WTC11 (cell line): ENCODE measurements at regions not wholly inside any gene's neighbourhood (a gene's known extent, or its start where the extent isn't known, plus 50 kb on each side); places are given as distances from the start of the nearest gene placed in this dataset.

Experiments
- ATAC-seq: fragments of 200-7000 bp; cut with Tn5 transposase; 2 replicates; pipeline ENCODE4 v1.10.0; 2021; ENCODE audit warnings: mild to moderate bottlenecking, moderate library complexity
- CTCF ChIA-PET: fragments of 300-600 bp; sonication (Branson Sonifier 250); formaldehyde crosslinking; loops from one replicate; lab custom pipeline; 2021; ENCODE audit warnings: antibody characterized with exemption; lab: Charles Lee
- POLR2A ChIA-PET: fragments of 350-600 bp; sonication (Branson Sonifier 250); formaldehyde crosslinking; loops from one replicate; lab custom pipeline; 2021; ENCODE audit warnings: antibody characterized with exemption; lab: Charles Lee
- DNase-seq: peaks from one replicate; pipeline ENCODE4 v3.0.0; 2021; ENCODE audit warnings: low spot score
- H3K27ac Mint-ChIP-seq: 2 replicates; pipeline ENCODE4 v1.8.0; 2021; ENCODE audit warnings: mixed read lengths
- H3K27me3 Mint-ChIP-seq: 2 replicates; pipeline ENCODE4 v1.8.0; 2021; ENCODE audit warnings: low read depth, mild to moderate bottlenecking, moderate library complexity, mixed read lengths
- H3K36me3 Mint-ChIP-seq: 2 replicates; pipeline ENCODE4 v1.8.0; 2021; ENCODE audit warnings: mixed read lengths
- H3K4me1 Mint-ChIP-seq: 2 replicates; pipeline ENCODE4 v1.8.0; 2022; ENCODE audit warnings: mixed read lengths
- H3K4me3 Mint-ChIP-seq: 2 replicates; pipeline ENCODE4 v1.8.0; 2021; ENCODE audit warnings: mild to moderate bottlenecking, moderate library complexity, mixed read lengths
- H3K9me3 Mint-ChIP-seq: 2 replicates; pipeline ENCODE4 v1.8.0; 2021; ENCODE audit warnings: mixed read lengths
- ATF6 ChIP-seq: sonication (generic); formaldehyde crosslinking; IDR thresholded peaks from 2 replicates; pipeline ENCODE4 v1.8.1; 2023; ENCODE audit warnings: mild to moderate bottlenecking, missing genetic modification reagents
- CREB1 ChIP-seq: sonication (generic); formaldehyde crosslinking; IDR thresholded peaks from 2 replicates; pipeline ENCODE4 v1.8.0; 2023; ENCODE audit warnings: mild to moderate bottlenecking, missing genetic modification reagents
- E2F4 ChIP-seq: sonication (generic); formaldehyde crosslinking; IDR thresholded peaks from 2 replicates; pipeline ENCODE4 v1.8.1; 2022; ENCODE audit warnings: low read depth, mild to moderate bottlenecking, moderate library complexity, missing genetic modification reagents, borderline replicate concordance
- FOXJ3 ChIP-seq: sonication (generic); formaldehyde crosslinking; IDR thresholded peaks from 2 replicates; pipeline ENCODE4 v1.9.0; 2021; ENCODE audit warnings: missing genetic modification reagents, mild to moderate bottlenecking, borderline replicate concordance
- JUN ChIP-seq: sonication (generic); formaldehyde crosslinking; IDR thresholded peaks from 2 replicates; pipeline ENCODE4 v1.8.0; 2023; ENCODE audit warnings: mild to moderate bottlenecking, missing genetic modification reagents
- NFYB ChIP-seq: sonication (generic); formaldehyde crosslinking; conservative IDR thresholded peaks from 2 replicates; pipeline ENCODE4 v1.8.0; 2022; ENCODE audit warnings: low read depth, missing genetic modification reagents
- TCF7 ChIP-seq: sonication (generic); formaldehyde crosslinking; IDR thresholded peaks from 2 replicates; pipeline ENCODE4 v1.8.0; 2022; ENCODE audit warnings: mild to moderate bottlenecking, low read depth, missing genetic modification reagents, moderate library complexity
- USF2 ChIP-seq: sonication (generic); formaldehyde crosslinking; IDR thresholded peaks from 2 replicates; pipeline ENCODE4 v1.8.1; 2023; ENCODE audit warnings: mild to moderate bottlenecking, missing genetic modification reagents, moderate library complexity
- ZNF317 ChIP-seq: sonication (generic); formaldehyde crosslinking; IDR thresholded peaks from 2 replicates; pipeline ENCODE4 v1.8.1; 2023; ENCODE audit warnings: low read depth, mild to moderate bottlenecking, moderate library complexity, missing genetic modification reagents, borderline replicate concordance
- TF ChIP-seq, protein P1 (sequence below): sonication (generic); formaldehyde crosslinking; conservative IDR thresholded peaks from 2 replicates; pipeline ENCODE4 v1.8.1; 2023; ENCODE audit warnings: mild to moderate bottlenecking, low read depth, missing genetic modification reagents, moderate library complexity
- TF ChIP-seq, protein P2 (sequence below): fragments of 250-450 bp; sonication (Bioruptor Pico); IDR thresholded peaks from 2 replicates; pipeline ENCODE4 v1.9.0; 2021; ENCODE audit warnings: mild to moderate bottlenecking
- TF ChIP-seq, protein P3 (sequence below): sonication (generic); formaldehyde crosslinking; conservative IDR thresholded peaks from 2 replicates; pipeline ENCODE4 v1.8.1; 2022; ENCODE audit warnings: mild to moderate bottlenecking, missing genetic modification reagents
- TF ChIP-seq, protein P4 (sequence below): sonication (generic); formaldehyde crosslinking; IDR thresholded peaks from 2 replicates; pipeline ENCODE4 v1.8.1; 2022; ENCODE audit warnings: mild to moderate bottlenecking, moderate library complexity, missing genetic modification reagents

- Mint-ChIP-seq H3K36me3 (0 out of 2 replicates have a peak, but pooled peaks cover 3% of the 10 kb centered on the region), H3K4me3 (no peak overlapping the region), H3K4me1 (peaks cover 9% of the 10 kb centered on the region; the same call in 1 of the 2 replicates), H3K27ac (no peak overlapping the region), H3K9me3 (peaks cover 9% of the 10 kb centered on the region), H3K27me3 (no peaks in the 10 kb centered on the region; the same call in 1 of the 2 replicates)
- no peak for DNase-seq
- POLR2A ChIA-PET: no interaction called here
- TF ChIP-seq FOXJ3 (CRISPR knock-in tag): no peak
- TF ChIP-seq ZNF317 (CRISPR knock-in tag): no peak
- TF ChIP-seq, protein P1, sequence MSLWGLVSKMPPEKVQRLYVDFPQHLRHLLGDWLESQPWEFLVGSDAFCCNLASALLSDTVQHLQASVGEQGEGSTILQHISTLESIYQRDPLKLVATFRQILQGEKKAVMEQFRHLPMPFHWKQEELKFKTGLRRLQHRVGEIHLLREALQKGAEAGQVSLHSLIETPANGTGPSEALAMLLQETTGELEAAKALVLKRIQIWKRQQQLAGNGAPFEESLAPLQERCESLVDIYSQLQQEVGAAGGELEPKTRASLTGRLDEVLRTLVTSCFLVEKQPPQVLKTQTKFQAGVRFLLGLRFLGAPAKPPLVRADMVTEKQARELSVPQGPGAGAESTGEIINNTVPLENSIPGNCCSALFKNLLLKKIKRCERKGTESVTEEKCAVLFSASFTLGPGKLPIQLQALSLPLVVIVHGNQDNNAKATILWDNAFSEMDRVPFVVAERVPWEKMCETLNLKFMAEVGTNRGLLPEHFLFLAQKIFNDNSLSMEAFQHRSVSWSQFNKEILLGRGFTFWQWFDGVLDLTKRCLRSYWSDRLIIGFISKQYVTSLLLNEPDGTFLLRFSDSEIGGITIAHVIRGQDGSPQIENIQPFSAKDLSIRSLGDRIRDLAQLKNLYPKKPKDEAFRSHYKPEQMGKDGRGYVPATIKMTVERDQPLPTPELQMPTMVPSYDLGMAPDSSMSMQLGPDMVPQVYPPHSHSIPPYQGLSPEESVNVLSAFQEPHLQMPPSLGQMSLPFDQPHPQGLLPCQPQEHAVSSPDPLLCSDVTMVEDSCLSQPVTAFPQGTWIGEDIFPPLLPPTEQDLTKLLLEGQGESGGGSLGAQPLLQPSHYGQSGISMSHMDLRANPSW (CRISPR knock-in tag): no peak
- TF ChIP-seq CREB1 (CRISPR knock-in tag): no peak
- TF ChIP-seq TCF7 (CRISPR knock-in tag): no peak
- TF ChIP-seq USF2 (CRISPR knock-in tag): no peak
- TF ChIP-seq, protein P2, sequence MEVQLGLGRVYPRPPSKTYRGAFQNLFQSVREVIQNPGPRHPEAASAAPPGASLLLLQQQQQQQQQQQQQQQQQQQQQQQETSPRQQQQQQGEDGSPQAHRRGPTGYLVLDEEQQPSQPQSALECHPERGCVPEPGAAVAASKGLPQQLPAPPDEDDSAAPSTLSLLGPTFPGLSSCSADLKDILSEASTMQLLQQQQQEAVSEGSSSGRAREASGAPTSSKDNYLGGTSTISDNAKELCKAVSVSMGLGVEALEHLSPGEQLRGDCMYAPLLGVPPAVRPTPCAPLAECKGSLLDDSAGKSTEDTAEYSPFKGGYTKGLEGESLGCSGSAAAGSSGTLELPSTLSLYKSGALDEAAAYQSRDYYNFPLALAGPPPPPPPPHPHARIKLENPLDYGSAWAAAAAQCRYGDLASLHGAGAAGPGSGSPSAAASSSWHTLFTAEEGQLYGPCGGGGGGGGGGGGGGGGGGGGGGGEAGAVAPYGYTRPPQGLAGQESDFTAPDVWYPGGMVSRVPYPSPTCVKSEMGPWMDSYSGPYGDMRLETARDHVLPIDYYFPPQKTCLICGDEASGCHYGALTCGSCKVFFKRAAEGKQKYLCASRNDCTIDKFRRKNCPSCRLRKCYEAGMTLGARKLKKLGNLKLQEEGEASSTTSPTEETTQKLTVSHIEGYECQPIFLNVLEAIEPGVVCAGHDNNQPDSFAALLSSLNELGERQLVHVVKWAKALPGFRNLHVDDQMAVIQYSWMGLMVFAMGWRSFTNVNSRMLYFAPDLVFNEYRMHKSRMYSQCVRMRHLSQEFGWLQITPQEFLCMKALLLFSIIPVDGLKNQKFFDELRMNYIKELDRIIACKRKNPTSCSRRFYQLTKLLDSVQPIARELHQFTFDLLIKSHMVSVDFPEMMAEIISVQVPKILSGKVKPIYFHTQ (CRISPR knock-in tag): no peak
- TF ChIP-seq ATF6 (CRISPR knock-in tag): no peak
- no peak for TF ChIP-seq NFYB (CRISPR knock-in tag)
- TF ChIP-seq E2F4 (CRISPR knock-in tag): no peak
- no peak for TF ChIP-seq JUN (CRISPR knock-in tag)
- TF ChIP-seq, protein P3, sequence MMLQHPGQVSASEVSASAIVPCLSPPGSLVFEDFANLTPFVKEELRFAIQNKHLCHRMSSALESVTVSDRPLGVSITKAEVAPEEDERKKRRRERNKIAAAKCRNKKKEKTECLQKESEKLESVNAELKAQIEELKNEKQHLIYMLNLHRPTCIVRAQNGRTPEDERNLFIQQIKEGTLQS (CRISPR knock-in tag): no peak
- TF ChIP-seq, protein P4, sequence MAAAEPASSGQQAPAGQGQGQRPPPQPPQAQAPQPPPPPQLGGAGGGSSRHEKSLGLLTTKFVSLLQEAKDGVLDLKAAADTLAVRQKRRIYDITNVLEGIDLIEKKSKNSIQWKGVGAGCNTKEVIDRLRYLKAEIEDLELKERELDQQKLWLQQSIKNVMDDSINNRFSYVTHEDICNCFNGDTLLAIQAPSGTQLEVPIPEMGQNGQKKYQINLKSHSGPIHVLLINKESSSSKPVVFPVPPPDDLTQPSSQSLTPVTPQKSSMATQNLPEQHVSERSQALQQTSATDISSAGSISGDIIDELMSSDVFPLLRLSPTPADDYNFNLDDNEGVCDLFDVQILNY (CRISPR knock-in tag): no peak
- no peak for ATAC-seq
- CTCF ChIA-PET: interaction anchor here (2.4 kb wide), 1 partner anchor 89 kb away, joined by 8 read pairs; no protein-coding TSS in a partner anchor
These were observed 955.1 kb downstream of the BRD1 start for GRCh38 chr22:48872271-48873190.
